ENCODE measurements at regions not wholly inside any gene's neighbourhood (a gene's known extent, or its start where the extent isn't known, plus 50 kb on each side); places are given as distances from the start of the nearest gene placed in this dataset.

- TF ChIP-seq CTCF (conservative IDR thresholded peaks at IDR 0.05; ENCODE audit: low read depth, low read length) (no peak), EZH2phosphoT487 (IDR thresholded peaks at IDR 0.05; ENCODE audit: borderline replicate concordance, low read length) (no peak), EZH2 (IDR thresholded peaks at IDR 0.05; ENCODE audit: low read length, unreplicated experiment) (no peak)
Measured at GRCh38 chr3:67244130-67244529, 246.0 kb downstream of the KBTBD8 start.

Measured in PC-3 (cell line).